ENCODE measurements at regions not wholly inside any gene's neighbourhood (a gene's known extent, or its start where the extent isn't known, plus 50 kb on each side); places are given as distances from the start of the nearest gene placed in this dataset.
A peak's percentile ranks its signal among the peaks of the same experiment; 100 is the strongest.

GRCh38 chr2:67579806-67580205 is 182.7 kb downstream of the ETAA1 start:
- ChIA-PET POLR2A (no interaction called here), CTCF (no interaction called here)
- no peak for FAIRE-seq
- Histone ChIP-seq H3K27ac (no peak overlapping the region), H3K4me1 (no peaks in the 10 kb centered on the region), H3K4me2 (no peak overlapping the region), H3K9me3 (peaks cover 42% of the 10 kb centered on the region), H3K4me3 (no peak overlapping the region)
- DNase-seq (ENCODE audit: low read depth in 1 of 2, low spot score in 1 of 2), result no peak
- TF ChIP-seq SMC3 (IDR thresholded peaks at IDR 0.05), result no peak
- TF ChIP-seq, protein P1, sequence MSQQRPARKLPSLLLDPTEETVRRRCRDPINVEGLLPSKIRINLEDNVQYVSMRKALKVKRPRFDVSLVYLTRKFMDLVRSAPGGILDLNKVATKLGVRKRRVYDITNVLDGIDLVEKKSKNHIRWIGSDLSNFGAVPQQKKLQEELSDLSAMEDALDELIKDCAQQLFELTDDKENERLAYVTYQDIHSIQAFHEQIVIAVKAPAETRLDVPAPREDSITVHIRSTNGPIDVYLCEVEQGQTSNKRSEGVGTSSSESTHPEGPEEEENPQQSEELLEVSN (IDR thresholded peaks at IDR 0.05; ENCODE audit: borderline replicate concordance, low read depth), result no peak
- 38% methylated on average over 1 of the region's 1 CpG for WGBS (ENCODE audit: missing lambda C conversion rate)
- ATAC-seq, result no peak

- no peaks in the 10 kb centered on the region for H3K4me1 ChIP-seq
- CTCF ChIA-PET, result interaction anchor here (0.5 to 1.3 kb wide), 2 partner anchors 13 to 19 kb away, joined by 3 read pairs; no protein-coding TSS in a partner anchor
- no peak overlapping the region for H3K4me2 ChIP-seq
- no peak for ATAC-seq
- TF ChIP-seq ZNF302 (CRISPR knock-in tag; IDR thresholded peaks at IDR 0.05), result no peak
- TF ChIP-seq FOSL2 (IDR thresholded peaks at IDR 0.05), result no peak
- TF ChIP-seq FOSL2 (CRISPR knock-in tag; IDR thresholded peaks at IDR 0.05), result no peak
- no peak for TF ChIP-seq CHD2 (IDR thresholded peaks at IDR 0.05; ENCODE audit: low read length, partially characterized antibody)
- TF ChIP-seq CTCF (IDR thresholded peaks at IDR 0.05), result 0 out of 3 replicates have a peak, but pooled peaks have one; percentile 10
- peak in 1 of 2 experiments; percentile 41; a peak in 2 of 5 replicates for TF ChIP-seq RAD21 (conservative IDR thresholded peaks at IDR 0.05 in 1 of 2, IDR thresholded peaks at IDR 0.05 in 1 of 2)
- no peak for TF ChIP-seq KDM5A (IDR thresholded peaks at IDR 0.05)
- TF ChIP-seq GATA3 (IDR thresholded peaks at IDR 0.05; ENCODE audit: borderline replicate concordance), result no peak
- no peak for TF ChIP-seq CBX2 (IDR thresholded peaks at IDR 0.05; ENCODE audit: borderline replicate concordance, low read depth)
- no peak for TF ChIP-seq TP53 (CRISPR knock-in tag; IDR thresholded peaks at IDR 0.05)
- TF ChIP-seq PBX3 (IDR thresholded peaks at IDR 0.05), result no peak
- TF ChIP-seq, protein P2, sequence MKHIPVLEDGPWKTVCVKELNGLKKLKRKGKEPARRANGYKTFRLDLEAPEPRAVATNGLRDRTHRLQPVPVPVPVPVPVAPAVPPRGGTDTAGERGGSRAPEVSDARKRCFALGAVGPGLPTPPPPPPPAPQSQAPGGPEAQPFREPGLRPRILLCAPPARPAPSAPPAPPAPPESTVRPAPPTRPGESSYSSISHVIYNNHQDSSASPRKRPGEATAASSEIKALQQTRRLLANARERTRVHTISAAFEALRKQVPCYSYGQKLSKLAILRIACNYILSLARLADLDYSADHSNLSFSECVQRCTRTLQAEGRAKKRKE (CRISPR knock-in tag; IDR thresholded peaks at IDR 0.05; ENCODE audit: low read depth), result no peak
- no peak for TF ChIP-seq HOXA7 (CRISPR knock-in tag; IDR thresholded peaks at IDR 0.05)
- TF ChIP-seq MAFK (IDR thresholded peaks at IDR 0.05; ENCODE audit: partially characterized antibody), result no peak
- FAIRE-seq, result no peak
- H3K27ac ChIP-seq, result no peak overlapping the region
- 46% methylated on average over 7 of the region's 7 CpGs for WGBS (ENCODE audit: missing lambda C conversion rate)
- H3K4me3 ChIP-seq, result no peak overlapping the region
- POLR2A ChIA-PET, result no interaction called here
- no peak for DNase-seq (ENCODE audit: low read depth in 1 of 2, low spot score in 1 of 2)
- peaks cover 60% of the 10 kb centered on the region for H3K9me3 ChIP-seq
Measured at GRCh38 chr2:67581751-67582150, 184.6 kb downstream of the ETAA1 start.

DNA sequence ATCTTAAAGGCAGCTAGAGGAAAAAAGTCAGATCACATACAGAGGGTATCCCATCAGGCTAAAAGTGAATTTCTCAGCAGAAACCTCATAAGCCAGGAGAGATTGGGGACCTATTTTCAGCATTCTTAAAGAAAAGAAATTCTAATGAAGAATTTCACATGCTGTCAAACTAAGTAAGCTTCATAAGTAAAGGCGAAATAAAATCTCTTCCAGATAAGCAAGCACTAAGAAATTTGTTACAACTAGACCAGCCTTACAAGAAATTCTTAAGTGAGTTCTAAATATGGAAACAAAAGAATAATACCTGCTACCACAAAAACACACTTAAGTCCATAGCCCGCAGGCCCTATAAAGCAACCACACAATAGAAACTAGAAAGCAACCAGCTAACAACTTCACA is 186.1 kb downstream of the ETAA1 start:
- POLR2A ChIA-PET, result no interaction called here
- CTCF ChIA-PET, result interaction anchor here (0.5 kb wide), 1 partner anchor 30 kb away, joined by 3 read pairs; no protein-coding TSS in a partner anchor
- H3K4me1 ChIP-seq, result no peaks in the 10 kb centered on the region
- no peak overlapping the region for H3K4me2 ChIP-seq
- FAIRE-seq (no peak), DNase-seq (ENCODE audit: low read depth in 1 of 2, low spot score in 1 of 2) (no peak), ATAC-seq (no peak)
- H3K9me3 ChIP-seq, result peaks cover 59% of the 10 kb centered on the region
- TF ChIP-seq POLR2A (IDR thresholded peaks at IDR 0.05; ENCODE audit: low read length) (no peak), CHD4 (IDR thresholded peaks at IDR 0.05; ENCODE audit: borderline replicate concordance) (no peak), KDM1A (IDR thresholded peaks at IDR 0.05; ENCODE audit: low read depth) (no peak), ZNF302 (CRISPR knock-in tag; IDR thresholded peaks at IDR 0.05) (no peak), HOXB5 (CRISPR knock-in tag; IDR thresholded peaks at IDR 0.05) (no peak), MYC (IDR thresholded peaks at IDR 0.05; ENCODE audit: borderline replicate concordance, low read length) (no peak), JUNB (IDR thresholded peaks at IDR 0.05) (no peak)
- TF ChIP-seq, protein P1 (IDR thresholded peaks at IDR 0.05; ENCODE audit: borderline replicate concordance, low read depth), result no peak
- TF ChIP-seq, protein P3, sequence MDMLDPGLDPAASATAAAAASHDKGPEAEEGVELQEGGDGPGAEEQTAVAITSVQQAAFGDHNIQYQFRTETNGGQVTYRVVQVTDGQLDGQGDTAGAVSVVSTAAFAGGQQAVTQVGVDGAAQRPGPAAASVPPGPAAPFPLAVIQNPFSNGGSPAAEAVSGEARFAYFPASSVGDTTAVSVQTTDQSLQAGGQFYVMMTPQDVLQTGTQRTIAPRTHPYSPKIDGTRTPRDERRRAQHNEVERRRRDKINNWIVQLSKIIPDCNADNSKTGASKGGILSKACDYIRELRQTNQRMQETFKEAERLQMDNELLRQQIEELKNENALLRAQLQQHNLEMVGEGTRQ (IDR thresholded peaks at IDR 0.05), result no peak
- H3K27ac ChIP-seq, result no peak overlapping the region
- H3K4me3 ChIP-seq, result no peak overlapping the region
- WGBS (ENCODE audit: missing lambda C conversion rate), result 83% methylated on average over 2 of the region's 2 CpGs
